HL-60 (cell line): ENCODE measurements at regions not wholly inside any gene's neighbourhood (a gene's known extent, or its start where the extent isn't known, plus 50 kb on each side); places are given as distances from the start of the nearest gene placed in this dataset.

Experiments used
- CTCF ChIP-seq: IDR thresholded peaks from one replicate; pipeline ENCODE4 v1.5.1; 2011; ENCODE audit warnings: low read length, control low read depth, inconsistent platforms; ENCODE audit not compliant: insufficient read depth
- GABPA ChIP-seq: IDR thresholded peaks from 2 replicates; pipeline ENCODE4 v1.6.1; 2012; ENCODE audit warnings: low read depth
- POLR2AphosphoS5 ChIP-seq: IDR thresholded peaks from 2 replicates; pipeline ENCODE4 v1.6.1; 2012; ENCODE audit warnings: low read depth
- REST ChIP-seq: IDR thresholded peaks from 2 replicates; pipeline ENCODE4 v1.6.1; 2012; ENCODE audit warnings: low read depth; ENCODE audit not compliant: insufficient replicate concordance
- SPI1 ChIP-seq: IDR thresholded peaks from 2 replicates; pipeline ENCODE4 v1.6.1; 2012; ENCODE audit warnings: low read depth, mild to moderate bottlenecking, borderline replicate concordance

- no peak for TF ChIP-seq CTCF
- TF ChIP-seq REST: no peak
- TF ChIP-seq GABPA: no peak
- no peak for TF ChIP-seq POLR2AphosphoS5
- no peak for TF ChIP-seq SPI1
Observed at GRCh38 chr10:44468525-44468924, 83.6 kb upstream of the CXCL12 start.
